Astrocyte (in vitro differentiated cells and primary cell): ENCODE measurements at regions not wholly inside any gene's neighbourhood (a gene's known extent, or its start where the extent isn't known, plus 50 kb on each side); places are given as distances from the start of the nearest gene placed in this dataset.
A peak's percentile ranks its signal among the peaks of the same experiment; 100 is the strongest.

ENCODE experiments used
- DNase-seq: peaks from one replicate; pipeline ENCODE4 v3.0.0-alpha.2; 2010; ENCODE audit warnings: low read depth
- FAIRE-seq: peaks from 2 replicates; lab custom pipeline; 2011; peaks lifted over from hg19 to GRCh38; lab: Jason Lieb, UNC
- H2AFZ ChIP-seq: 2 replicates; pipeline ENCODE4 v1.6.0; 2012; ENCODE audit warnings: low read depth, low read length, inconsistent platforms
- H3K27ac ChIP-seq: 2 replicates; pipeline ENCODE4 v1.5.1; 2011; ENCODE audit warnings: low read depth, low read length, inconsistent platforms
- H3K27me3 ChIP-seq: 2 replicates; pipeline ENCODE4 v1.6.0; 2011; ENCODE audit warnings: low read length, inconsistent platforms; ENCODE audit not compliant: insufficient read depth
- H3K36me3 ChIP-seq: 2 replicates; pipeline ENCODE4 v1.5.1; 2011; ENCODE audit warnings: low read length, inconsistent platforms; ENCODE audit not compliant: insufficient read depth
- H3K4me1 ChIP-seq: 2 replicates; pipeline ENCODE4 v1.5.1; 2011; ENCODE audit warnings: low read length, inconsistent platforms; ENCODE audit not compliant: insufficient read depth
- H3K4me2 ChIP-seq: 2 replicates; pipeline ENCODE4 v1.6.0; 2012; ENCODE audit warnings: low read length, inconsistent platforms
- H3K4me3 ChIP-seq: 2 replicates; pipeline ENCODE4 v1.5.1; 2011; ENCODE audit warnings: low read depth, mild to moderate bottlenecking, low read length, inconsistent platforms; ENCODE audit not compliant: insufficient read depth
- H3K79me2 ChIP-seq: 2 replicates; pipeline ENCODE4 v1.6.0; 2012; ENCODE audit warnings: mild to moderate bottlenecking, low read length, inconsistent platforms; ENCODE audit not compliant: insufficient read depth
- H3K9ac ChIP-seq: 2 replicates; pipeline ENCODE4 v1.6.0; 2012; ENCODE audit warnings: mild to moderate bottlenecking, low read length, inconsistent platforms
- H3K9me3 ChIP-seq: 2 replicates; pipeline ENCODE4 v1.5.1; 2012; ENCODE audit warnings: low read depth, mild to moderate bottlenecking, low read length, inconsistent platforms; ENCODE audit not compliant: insufficient read depth
- H4K20me1 ChIP-seq: 2 replicates; pipeline ENCODE4 v1.6.0; 2012; ENCODE audit warnings: low read length, inconsistent platforms; ENCODE audit not compliant: insufficient read depth
- H3K27ac Mint-ChIP-seq: one replicate; pipeline ENCODE4 v1.8.0; 2021; ENCODE audit warnings: mild to moderate bottlenecking, mixed read lengths; ENCODE audit not compliant: unreplicated experiment
- H3K27me3 Mint-ChIP-seq: one replicate; pipeline ENCODE4 v1.8.0; 2021; ENCODE audit warnings: low read depth, mixed read lengths; ENCODE audit not compliant: unreplicated experiment
- H3K36me3 Mint-ChIP-seq: one replicate; pipeline ENCODE4 v1.8.0; 2021; ENCODE audit warnings: low read depth, mixed read lengths; ENCODE audit not compliant: unreplicated experiment
- H3K4me1 Mint-ChIP-seq: one replicate; pipeline ENCODE4 v1.8.0; 2021; ENCODE audit warnings: low read depth, mixed read lengths; ENCODE audit not compliant: unreplicated experiment
- H3K4me3 Mint-ChIP-seq: one replicate; pipeline ENCODE4 v1.8.0; 2021; ENCODE audit warnings: mild to moderate bottlenecking, moderate library complexity, mixed read lengths; ENCODE audit not compliant: unreplicated experiment
- H3K9me3 Mint-ChIP-seq: one replicate; pipeline ENCODE4 v1.8.0; 2021; ENCODE audit warnings: mild to moderate bottlenecking, mixed read lengths; ENCODE audit not compliant: unreplicated experiment
- CTCF ChIP-seq: IDR thresholded peaks from 2 replicates; pipeline ENCODE4 v1.5.1; 2011; ENCODE audit warnings: low read depth, mild to moderate bottlenecking, inconsistent platforms, low read length, moderate library complexity; ENCODE audit not compliant: insufficient read depth
- EZH2 ChIP-seq: IDR thresholded peaks from 2 replicates; pipeline ENCODE4 v1.6.1; 2012; ENCODE audit warnings: mild to moderate bottlenecking, low read length, inconsistent platforms; ENCODE audit not compliant: insufficient read depth

GRCh38 chr11:131063638-131064037, 147.4 kb upstream of the SNX19 start:
- DNase-seq, result no peak
- TF ChIP-seq CTCF, result no peak

GRCh38 chr11:131064373-131064991, 148.2 kb upstream of the SNX19 start:
- peak; percentile 43 for DNase-seq
- Mint-ChIP-seq H3K4me1 (peaks cover 22% of the 10 kb centered on the region), H3K4me3 (no peak overlapping the region), H3K27me3 (peaks cover 36% of the 10 kb centered on the region), H3K27ac (peak overlapping the region; percentile 80), H3K36me3 (peaks cover 2% of the 10 kb centered on the region), H3K9me3 (peaks cover 3% of the 10 kb centered on the region)
- Histone ChIP-seq H3K4me1 (no peaks in the 10 kb centered on the region), H3K27ac (no peak overlapping the region), H3K4me3 (no peak overlapping the region), H3K36me3 (no peaks in the 10 kb centered on the region), H3K4me2 (no peak overlapping the region), H4K20me1 (no peaks in the 10 kb centered on the region), H3K27me3 (peaks cover 4% of the 10 kb centered on the region), H3K79me2 (no peaks in the 10 kb centered on the region), H3K9ac (no peak overlapping the region), H3K9me3 (no peaks in the 10 kb centered on the region), H2AFZ (no peak overlapping the region)
- FAIRE-seq, result peak; percentile 37
- TF ChIP-seq CTCF (peak; percentile 88), EZH2 (no peak)

More at GRCh38 chr11:131063638-131064037, 147.4 kb upstream of the SNX19 start:
- Histone ChIP-seq H3K79me2 (no peaks in the 10 kb centered on the region), H2AFZ (no peak overlapping the region), H3K9me3 (no peaks in the 10 kb centered on the region), H3K27ac (no peak overlapping the region), H3K4me1 (no peaks in the 10 kb centered on the region), H3K4me2 (no peak overlapping the region), H3K9ac (no peak overlapping the region), H4K20me1 (no peaks in the 10 kb centered on the region), H3K4me3 (no peak overlapping the region), H3K27me3 (peaks cover 4% of the 10 kb centered on the region), H3K36me3 (no peaks in the 10 kb centered on the region)
- H3K4me3 Mint-ChIP-seq, result no peak overlapping the region
- H3K27ac Mint-ChIP-seq, result peak overlapping the region; percentile 80
- peaks cover 36% of the 10 kb centered on the region for H3K27me3 Mint-ChIP-seq
- FAIRE-seq, result no peak
- H3K36me3 Mint-ChIP-seq, result peaks cover 2% of the 10 kb centered on the region
- peaks cover 3% of the 10 kb centered on the region for H3K9me3 Mint-ChIP-seq
- peaks cover 22% of the 10 kb centered on the region for H3K4me1 Mint-ChIP-seq
